Sigmoid colon (tissue), 4 donors: ENCODE measurements at regions not wholly inside any gene's neighbourhood (a gene's known extent, or its start where the extent isn't known, plus 50 kb on each side); places are given as distances from the start of the nearest gene placed in this dataset.

ENCODE experiments used
- CTCF ChIP-seq, 4 experiments: fragments of 450-650 bp in 3 of 4; fragments of 200-600 bp in 1 of 4; IDR thresholded peaks; one replicate each; pipeline ENCODE4 v1.5.1; 2016 to 2019; ENCODE audit warnings: antibody characterized with exemption in 4 of 4, mild to moderate bottlenecking in 3 of 4, moderate library complexity in 2 of 4
- EP300 ChIP-seq, 4 donors: sonication (generic); formaldehyde crosslinking; IDR thresholded peaks; one replicate each; pipeline ENCODE4 v1.6.1; 2017; ENCODE audit warnings: antibody characterized with exemption in 4 of 4
- POLR2A ChIP-seq, 2 donors: fragments of 450-650 bp; IDR thresholded peaks; one replicate each; pipeline ENCODE4 v1.6.1; 2016; ENCODE audit warnings: antibody characterized with exemption in 2 of 2, mild to moderate bottlenecking in 2 of 2, moderate library complexity in 2 of 2
- POLR2AphosphoS5 ChIP-seq, 4 donors: sonication (generic); formaldehyde crosslinking; IDR thresholded peaks; one replicate each; pipeline ENCODE4 v1.6.1; 2017; ENCODE audit warnings: antibody characterized with exemption in 4 of 4

DNA sequence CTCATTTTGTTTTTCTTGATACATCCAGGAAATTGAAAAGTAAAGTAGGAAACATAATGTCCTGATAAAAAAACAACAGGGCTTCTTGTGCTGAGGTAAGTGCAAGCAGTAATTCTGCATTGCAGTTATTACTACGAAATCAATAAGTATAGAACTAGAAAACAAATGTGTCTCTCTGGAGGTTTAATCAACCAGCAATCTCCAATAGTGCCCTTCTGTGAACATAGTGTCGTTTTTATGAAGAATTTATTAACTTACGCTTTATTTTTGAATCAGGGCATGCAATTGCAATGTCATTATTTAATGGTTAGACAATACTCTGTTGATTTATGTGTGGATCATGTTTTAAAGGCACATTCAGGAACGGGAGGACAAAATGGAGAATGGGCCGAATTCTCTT is 494.1 kb upstream of the NOVA1 start:
- TF ChIP-seq EP300 (IDR thresholded peaks at IDR 0.05) = no peak
- TF ChIP-seq CTCF (IDR thresholded peaks at IDR 0.05) = no peak
- no peak for TF ChIP-seq POLR2A (IDR thresholded peaks at IDR 0.05)
- TF ChIP-seq POLR2AphosphoS5 (IDR thresholded peaks at IDR 0.05) = no peak
